GM18499 (cell line): ENCODE measurements at regions not wholly inside any gene's neighbourhood (a gene's known extent, or its start where the extent isn't known, plus 50 kb on each side); places are given as distances from the start of the nearest gene placed in this dataset.
"Not testable (repeated sequence)": the region's sequence is repeated elsewhere in the genome, so short reads cannot be mapped to it uniquely, and the experiment has no call there.

Source experiments
- ATAC-seq: cut with Tn5 transposase; IDR thresholded peaks from one replicate; pipeline ENCODE4 v1.9.1; 2021; ENCODE audit warnings: moderate number of reproducible peaks; ENCODE audit not compliant: insufficient read depth, unreplicated experiment

- no peak for ATAC-seq
Observed at GRCh38 chr1:81738875-81739274, 61.9 kb upstream of the ADGRL2 start.

GRCh38 chr1:81733480-81733879 is 67.3 kb upstream of the ADGRL2 start:
- no peak for ATAC-seq

GRCh38 chr1:81731989-81732388 is 68.7 kb upstream of the ADGRL2 start:
- no peak for ATAC-seq

- ATAC-seq = no peak
Observed at GRCh38 chr1:81730881-81731280, 69.9 kb upstream of the ADGRL2 start.

GRCh38 chr1:81730299-81730698 is 70.4 kb upstream of the ADGRL2 start:
- ATAC-seq = not testable (repeated sequence)

GRCh38 chr1:81729818-81730217 is 70.9 kb upstream of the ADGRL2 start:
- ATAC-seq = no peak

- ATAC-seq = no peak
Observed at GRCh38 chr1:81729239-81729638, 71.5 kb upstream of the ADGRL2 start.

GRCh38 chr1:81725823-81726222 is 74.9 kb upstream of the ADGRL2 start:
- no peak for ATAC-seq

- not testable (repeated sequence) for ATAC-seq
Observed at GRCh38 chr1:81722631-81723328, 78.0 kb upstream of the ADGRL2 start.

- not testable (repeated sequence) for ATAC-seq
Observed at GRCh38 chr1:81720256-81720655, 80.5 kb upstream of the ADGRL2 start.

GRCh38 chr1:81717230-81717629 is 83.5 kb upstream of the ADGRL2 start:
- ATAC-seq = no peak

GRCh38 chr1:81715391-81715790 is 85.3 kb upstream of the ADGRL2 start:
- no peak for ATAC-seq

- no peak for ATAC-seq
Observed at GRCh38 chr1:81714636-81715035, 86.1 kb upstream of the ADGRL2 start.

- no peak for ATAC-seq
Observed at GRCh38 chr1:81712425-81712824, 88.3 kb upstream of the ADGRL2 start.

- no peak for ATAC-seq
Observed at GRCh38 chr1:81710857-81711256, 89.9 kb upstream of the ADGRL2 start.

GRCh38 chr1:81708250-81708649 is 92.5 kb upstream of the ADGRL2 start:
- no peak for ATAC-seq

- no peak for ATAC-seq
Observed at GRCh38 chr1:81706650-81707435, 93.9 kb upstream of the ADGRL2 start.

GRCh38 chr1:81703756-81704463 is 96.8 kb upstream of the ADGRL2 start:
- ATAC-seq = no peak

- no peak for ATAC-seq
Observed at GRCh38 chr1:81703391-81703755, 97.4 kb upstream of the ADGRL2 start.

GRCh38 chr1:81702903-81703302 is 97.8 kb upstream of the ADGRL2 start:
- ATAC-seq = no peak

- no peak for ATAC-seq
Observed at GRCh38 chr1:81702079-81702715, 98.5 kb upstream of the ADGRL2 start.
